Tibial nerve (tissue), 4 donors: ENCODE measurements at regions not wholly inside any gene's neighbourhood (a gene's known extent, or its start where the extent isn't known, plus 50 kb on each side); places are given as distances from the start of the nearest gene placed in this dataset.

ENCODE experiments used
- EP300 ChIP-seq, 2 donors: sonication (generic); formaldehyde crosslinking; IDR thresholded peaks; one replicate each; pipeline ENCODE4 v1.6.1; 2017; ENCODE audit warnings: antibody characterized with exemption in 2 of 2, mild to moderate bottlenecking in 1 of 2
- POLR2A ChIP-seq, 2 donors: fragments of 450-650 bp; IDR thresholded peaks; one replicate each; pipeline ENCODE4 v1.6.1; 2017; ENCODE audit warnings: antibody characterized with exemption in 2 of 2, mild to moderate bottlenecking in 2 of 2, moderate library complexity in 2 of 2
- TF ChIP-seq, protein P1 (sequence below), 5 experiments: fragments of 200-600 bp in 3 of 5; fragments of 450-650 bp in 2 of 5; sonication (generic) in 3 of 5; IDR thresholded peaks; one replicate each; pipeline ENCODE4 v1.5.1; 2016 to 2019; ENCODE audit warnings: antibody characterized with exemption in 5 of 5, mild to moderate bottlenecking in 3 of 5, moderate library complexity in 2 of 5

DNA sequence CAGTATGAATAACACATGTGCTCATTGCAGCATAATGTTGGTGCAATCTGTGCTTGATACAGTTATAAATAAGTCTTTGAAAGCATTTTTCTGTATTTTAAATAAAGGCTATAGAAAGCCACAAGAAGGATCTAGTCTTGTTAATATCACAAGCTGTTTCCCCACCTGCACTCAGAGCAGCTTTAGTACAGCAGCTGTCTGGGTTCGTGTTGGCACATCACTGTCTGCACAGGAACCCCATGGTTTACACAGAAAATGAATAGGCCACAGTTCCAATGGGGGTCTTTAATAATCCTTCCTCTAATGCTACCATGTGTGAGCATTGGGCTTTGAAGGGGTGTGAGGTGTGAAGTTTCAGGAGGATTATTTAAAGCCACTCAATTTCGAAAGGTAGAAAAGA, 2269.7 kb downstream of the MAT2B start:
- TF ChIP-seq, protein P1, sequence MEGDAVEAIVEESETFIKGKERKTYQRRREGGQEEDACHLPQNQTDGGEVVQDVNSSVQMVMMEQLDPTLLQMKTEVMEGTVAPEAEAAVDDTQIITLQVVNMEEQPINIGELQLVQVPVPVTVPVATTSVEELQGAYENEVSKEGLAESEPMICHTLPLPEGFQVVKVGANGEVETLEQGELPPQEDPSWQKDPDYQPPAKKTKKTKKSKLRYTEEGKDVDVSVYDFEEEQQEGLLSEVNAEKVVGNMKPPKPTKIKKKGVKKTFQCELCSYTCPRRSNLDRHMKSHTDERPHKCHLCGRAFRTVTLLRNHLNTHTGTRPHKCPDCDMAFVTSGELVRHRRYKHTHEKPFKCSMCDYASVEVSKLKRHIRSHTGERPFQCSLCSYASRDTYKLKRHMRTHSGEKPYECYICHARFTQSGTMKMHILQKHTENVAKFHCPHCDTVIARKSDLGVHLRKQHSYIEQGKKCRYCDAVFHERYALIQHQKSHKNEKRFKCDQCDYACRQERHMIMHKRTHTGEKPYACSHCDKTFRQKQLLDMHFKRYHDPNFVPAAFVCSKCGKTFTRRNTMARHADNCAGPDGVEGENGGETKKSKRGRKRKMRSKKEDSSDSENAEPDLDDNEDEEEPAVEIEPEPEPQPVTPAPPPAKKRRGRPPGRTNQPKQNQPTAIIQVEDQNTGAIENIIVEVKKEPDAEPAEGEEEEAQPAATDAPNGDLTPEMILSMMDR (IDR thresholded peaks at IDR 0.05): no peak
- TF ChIP-seq POLR2A (IDR thresholded peaks at IDR 0.05) (no peak), EP300 (IDR thresholded peaks at IDR 0.05) (no peak)
